Duodenal mucosa (tissue), 2 donors: ENCODE measurements at regions not wholly inside any gene's neighbourhood (a gene's known extent, or its start where the extent isn't known, plus 50 kb on each side); places are given as distances from the start of the nearest gene placed in this dataset.

ENCODE experiments used
- H3K27ac ChIP-seq: one replicate; pipeline ENCODE4 v1.7.0; 2013; ENCODE audit warnings: low read depth, low read length
- H3K27me3 ChIP-seq, 2 donors: one replicate each; pipeline ENCODE4 v1.7.0; 2013; ENCODE audit warnings: low read length in 2 of 2, control low read depth in 1 of 2; ENCODE audit not compliant: insufficient read depth in 2 of 2, control insufficient read depth in 1 of 2
- H3K36me3 ChIP-seq, 2 donors: one replicate each; pipeline ENCODE4 v1.7.0; 2013; ENCODE audit warnings: low read length in 2 of 2, control low read depth in 1 of 2; ENCODE audit not compliant: insufficient read depth in 2 of 2, control insufficient read depth in 1 of 2
- H3K4me1 ChIP-seq, 2 donors: one replicate each; pipeline ENCODE4 v1.7.0; 2013; ENCODE audit warnings: low read length in 2 of 2, control low read depth in 1 of 2; ENCODE audit not compliant: insufficient read depth in 2 of 2, control insufficient read depth in 1 of 2
- H3K4me3 ChIP-seq, 2 donors: one replicate each; pipeline ENCODE4 v1.7.0; 2013; ENCODE audit warnings: low read length in 2 of 2, low read depth in 1 of 2
- H3K9ac ChIP-seq, 2 donors: one replicate each; pipeline ENCODE4 v1.7.0; 2013; ENCODE audit warnings: low read length in 2 of 2, low read depth in 1 of 2
- H3K9me3 ChIP-seq, 2 donors: one replicate each; pipeline ENCODE4 v1.7.0; 2013; ENCODE audit warnings: low read length in 2 of 2, control low read depth in 1 of 2; ENCODE audit not compliant: control insufficient read depth in 1 of 2

- no peaks in the 10 kb centered on the region for H3K4me1 ChIP-seq
- H3K9ac ChIP-seq: no peak overlapping the region
- no peaks in the 10 kb centered on the region for H3K27me3 ChIP-seq
- no peaks in the 10 kb centered on the region for H3K9me3 ChIP-seq
- H3K36me3 ChIP-seq: no peaks in the 10 kb centered on the region
- H3K27ac ChIP-seq: no peak overlapping the region
- no peak overlapping the region for H3K4me3 ChIP-seq
Observed at GRCh38 chr14:53496668-53497067, 343.5 kb upstream of the DDHD1 start.

- H3K27me3 ChIP-seq: no peaks in the 10 kb centered on the region
- H3K4me1 ChIP-seq: no peaks in the 10 kb centered on the region
- no peak overlapping the region for H3K27ac ChIP-seq
- H3K9me3 ChIP-seq: no peaks in the 10 kb centered on the region
- H3K9ac ChIP-seq: no peak overlapping the region
- H3K4me3 ChIP-seq: no peak overlapping the region
- H3K36me3 ChIP-seq: no peaks in the 10 kb centered on the region
Observed at GRCh38 chr14:53495846-53496343, 342.8 kb upstream of the DDHD1 start.

- no peaks in the 10 kb centered on the region for H3K9me3 ChIP-seq
- H3K27ac ChIP-seq: no peak overlapping the region
- no peak overlapping the region for H3K4me3 ChIP-seq
- no peak overlapping the region for H3K9ac ChIP-seq
- no peaks in the 10 kb centered on the region for H3K4me1 ChIP-seq
- no peaks in the 10 kb centered on the region for H3K36me3 ChIP-seq
- no peaks in the 10 kb centered on the region for H3K27me3 ChIP-seq
Observed at GRCh38 chr14:53494587-53494986, 341.5 kb upstream of the DDHD1 start.

DNA sequence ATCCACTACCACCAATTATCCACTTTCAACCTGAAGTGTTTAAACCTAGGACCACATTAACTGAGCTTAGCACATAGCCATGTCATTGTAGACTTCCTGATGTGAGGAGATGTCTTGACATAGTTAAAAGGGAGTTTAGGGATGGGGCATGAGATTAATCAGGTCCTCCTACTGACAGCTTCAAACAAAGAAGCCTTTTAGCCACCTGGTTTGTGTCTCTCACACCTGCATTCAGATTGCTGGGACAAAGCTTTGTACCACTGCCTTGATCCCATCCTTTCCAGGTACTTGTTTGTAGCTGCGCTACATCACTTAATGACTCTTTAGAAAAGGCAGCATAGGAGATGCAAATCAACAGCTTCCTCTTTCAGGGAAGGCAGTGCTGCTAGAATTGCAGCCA lies 340.7 kb upstream of the DDHD1 start:
- H3K36me3 ChIP-seq: no peaks in the 10 kb centered on the region
- no peak overlapping the region for H3K27ac ChIP-seq
- no peaks in the 10 kb centered on the region for H3K4me1 ChIP-seq
- no peak overlapping the region for H3K4me3 ChIP-seq
- no peaks in the 10 kb centered on the region for H3K9me3 ChIP-seq
- no peak overlapping the region for H3K9ac ChIP-seq
- no peaks in the 10 kb centered on the region for H3K27me3 ChIP-seq

GRCh38 chr14:53493320-53493719 lies 340.2 kb upstream of the DDHD1 start:
- Histone ChIP-seq H3K4me3 (no peak overlapping the region), H3K9ac (no peak overlapping the region), H3K27ac (no peak overlapping the region), H3K9me3 (no peaks in the 10 kb centered on the region), H3K4me1 (no peaks in the 10 kb centered on the region), H3K36me3 (no peaks in the 10 kb centered on the region), H3K27me3 (no peaks in the 10 kb centered on the region)

DNA sequence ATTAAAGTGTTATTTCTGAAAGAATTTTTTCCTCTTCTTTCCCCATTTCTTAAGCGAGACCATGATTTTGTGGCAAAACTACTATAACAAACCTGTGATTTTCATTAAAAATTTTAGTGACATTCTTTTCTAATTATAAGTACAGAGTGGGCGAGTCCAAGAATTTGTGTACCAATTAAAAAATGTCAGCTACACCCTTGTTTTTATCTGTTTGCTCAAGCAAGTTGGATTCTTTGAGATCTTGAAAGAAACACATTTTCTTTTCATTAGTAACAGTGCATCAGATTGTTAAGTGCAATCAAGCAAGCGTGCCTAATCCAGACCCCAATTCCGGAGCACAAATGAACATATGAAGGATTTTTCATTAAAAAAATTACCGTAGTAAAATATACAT lies 338.8 kb upstream of the DDHD1 start:
- Histone ChIP-seq H3K36me3 (no peaks in the 10 kb centered on the region), H3K4me3 (no peak overlapping the region), H3K4me1 (no peaks in the 10 kb centered on the region), H3K9me3 (no peaks in the 10 kb centered on the region), H3K27ac (no peak overlapping the region), H3K9ac (no peak overlapping the region), H3K27me3 (no peaks in the 10 kb centered on the region)

- H3K9me3 ChIP-seq: no peaks in the 10 kb centered on the region
- no peak overlapping the region for H3K4me3 ChIP-seq
- H3K36me3 ChIP-seq: no peaks in the 10 kb centered on the region
- H3K4me1 ChIP-seq: no peaks in the 10 kb centered on the region
- H3K27me3 ChIP-seq: no peaks in the 10 kb centered on the region
- H3K27ac ChIP-seq: no peak overlapping the region
- H3K9ac ChIP-seq: no peak overlapping the region
Observed at GRCh38 chr14:53491256-53491883, 338.2 kb upstream of the DDHD1 start.

GRCh38 chr14:53478174-53478573 lies 325.1 kb upstream of the DDHD1 start:
- Histone ChIP-seq H3K36me3 (no peaks in the 10 kb centered on the region), H3K27ac (no peak overlapping the region), H3K4me1 (no peaks in the 10 kb centered on the region), H3K9me3 (no peaks in the 10 kb centered on the region), H3K9ac (no peak overlapping the region), H3K27me3 (no peaks in the 10 kb centered on the region), H3K4me3 (no peak overlapping the region)

DNA sequence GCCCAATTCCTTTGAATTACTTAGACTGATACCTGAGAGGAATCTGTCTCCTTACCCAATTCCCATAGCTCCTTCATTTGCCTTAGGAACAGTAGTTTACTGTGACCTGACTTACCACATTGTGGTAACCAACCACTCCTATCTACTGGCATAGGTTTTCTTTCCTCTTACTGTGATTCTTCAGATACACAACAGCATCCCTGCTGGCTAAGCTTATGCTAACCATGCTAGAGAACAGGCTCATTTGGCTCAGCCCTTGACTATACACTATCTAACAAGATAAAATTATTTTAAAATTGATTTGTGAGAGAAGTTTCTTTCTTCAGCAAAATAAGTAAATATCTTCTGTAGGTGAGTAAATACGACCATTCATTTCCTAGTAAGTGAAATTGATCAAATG lies 320.4 kb upstream of the DDHD1 start:
- no peaks in the 10 kb centered on the region for H3K9me3 ChIP-seq
- H3K9ac ChIP-seq: no peak overlapping the region
- no peaks in the 10 kb centered on the region for H3K4me1 ChIP-seq
- H3K27me3 ChIP-seq: no peaks in the 10 kb centered on the region
- no peak overlapping the region for H3K27ac ChIP-seq
- H3K4me3 ChIP-seq: no peak overlapping the region
- H3K36me3 ChIP-seq: no peaks in the 10 kb centered on the region

DNA sequence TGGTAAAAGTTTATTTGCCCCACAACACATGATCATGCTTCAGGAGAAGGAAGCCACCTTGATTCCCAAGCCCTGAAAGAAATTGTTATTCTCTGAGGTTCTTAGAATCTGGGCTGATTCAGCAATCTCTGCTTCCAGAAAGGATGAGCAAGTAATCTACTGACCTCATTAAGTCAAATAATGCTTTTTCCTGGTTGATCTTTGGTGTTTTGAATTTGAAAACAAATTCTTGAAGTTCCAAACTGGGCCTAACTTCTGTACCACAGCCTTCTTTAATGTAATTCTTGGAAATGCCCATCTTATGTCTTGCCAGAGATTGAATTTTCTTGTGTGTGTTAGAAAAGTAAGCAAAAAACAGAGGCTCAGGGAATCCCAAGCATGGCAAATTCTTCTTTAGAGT lies 319.2 kb upstream of the DDHD1 start:
- Histone ChIP-seq H3K4me1 (no peaks in the 10 kb centered on the region), H3K9ac (no peak overlapping the region), H3K9me3 (no peaks in the 10 kb centered on the region), H3K27me3 (no peaks in the 10 kb centered on the region), H3K27ac (no peak overlapping the region), H3K4me3 (no peak overlapping the region), H3K36me3 (no peaks in the 10 kb centered on the region)
